GM12892 (cell line): ENCODE measurements at regions not wholly inside any gene's neighbourhood (a gene's known extent, or its start where the extent isn't known, plus 50 kb on each side); places are given as distances from the start of the nearest gene placed in this dataset.
"Not testable (repeated sequence)": the region's sequence is repeated elsewhere in the genome, so short reads cannot be mapped to it uniquely, and the experiment has no call there.

Experiments
- DNase-seq: peaks from one replicate; pipeline ENCODE4 v3.0.0; 2011; ENCODE audit not compliant: insufficient read length
- FAIRE-seq: peaks from 2 replicates; lab custom pipeline; 2011; peaks lifted over from hg19 to GRCh38; lab: Jason Lieb, UNC
- POLR2A ChIP-seq: IDR thresholded peaks from 2 replicates; pipeline ENCODE4 v1.6.1; 2011; ENCODE audit warnings: low read depth, low read length, control low read depth
- POLR2AphosphoS5 ChIP-seq: IDR thresholded peaks from 2 replicates; pipeline ENCODE4 v1.6.1; 2011; ENCODE audit warnings: low read depth, low read length, control low read depth
- TAF1 ChIP-seq: IDR thresholded peaks from 2 replicates; pipeline ENCODE4 v1.6.1; 2011; ENCODE audit warnings: low read depth, mild to moderate bottlenecking, control low read depth, low read length, borderline replicate concordance

DNA sequence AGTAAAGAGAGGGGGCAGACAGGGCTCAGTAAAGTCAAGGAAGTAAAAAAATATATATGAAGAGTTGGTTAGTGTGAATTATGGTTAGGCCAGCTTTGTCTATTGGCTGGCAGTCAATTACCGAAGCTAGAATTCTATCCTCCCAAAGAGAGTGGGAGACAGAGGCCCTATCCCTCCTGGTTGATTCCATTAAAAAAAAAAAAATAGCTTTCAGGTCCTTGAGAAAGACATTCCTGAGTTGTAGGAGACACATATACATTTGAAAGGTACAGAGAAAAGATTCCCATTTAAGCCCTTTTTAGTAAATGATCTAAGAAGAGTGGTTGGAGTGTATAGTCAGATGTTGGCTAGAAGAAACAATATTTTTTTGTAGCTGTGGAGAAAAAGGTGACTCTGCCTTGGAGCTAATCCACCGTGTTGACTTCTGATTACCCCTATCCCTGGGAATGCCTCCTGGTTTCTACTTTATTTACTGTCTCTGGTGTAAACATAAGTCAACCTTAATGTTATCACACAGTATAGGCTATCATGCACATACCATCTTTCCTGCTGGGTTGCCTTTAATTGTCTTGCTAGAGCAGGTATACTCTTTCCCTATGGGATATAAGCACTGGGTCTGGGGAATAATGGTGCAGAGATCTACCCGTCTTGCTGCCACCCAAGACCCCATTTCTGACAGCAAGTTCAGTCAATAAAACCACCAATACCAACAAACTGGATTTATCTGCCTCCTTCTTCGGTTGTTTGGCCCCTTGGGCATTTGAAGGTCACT, 859.9 kb upstream of the ATXN7L3B start:
- FAIRE-seq (no peak), DNase-seq (no peak)
- no peak for TF ChIP-seq POLR2AphosphoS5
- TF ChIP-seq POLR2A: no peak

- no peak for DNase-seq
- no peak for FAIRE-seq
- no peak for TF ChIP-seq TAF1
- TF ChIP-seq POLR2AphosphoS5: no peak
- no peak for TF ChIP-seq POLR2A
Measured at GRCh38 chr12:73678335-73678734, 859.3 kb upstream of the ATXN7L3B start.

DNA sequence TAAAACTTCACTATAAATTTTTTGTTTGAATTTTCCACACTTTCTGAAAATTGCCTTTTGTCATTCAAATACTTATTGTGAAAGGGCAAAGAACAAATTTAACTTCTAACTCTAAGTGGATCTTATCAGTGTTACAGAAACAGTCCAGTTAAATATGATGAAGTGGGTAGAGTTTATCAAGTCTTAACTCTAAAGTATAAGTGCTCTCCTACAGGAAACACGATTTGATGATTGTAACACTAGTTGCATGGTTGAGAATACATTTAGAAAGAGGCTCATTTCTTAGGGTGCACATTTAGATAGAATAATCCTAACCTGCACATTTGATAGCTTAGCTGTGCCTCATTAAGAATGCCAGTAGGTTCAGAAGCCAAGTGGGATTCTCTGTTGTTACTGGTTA, 838.3 kb upstream of the ATXN7L3B start:
- TF ChIP-seq POLR2AphosphoS5 (no peak), TAF1 (no peak), POLR2A (no peak)
- FAIRE-seq: no peak
- DNase-seq: no peak

DNA sequence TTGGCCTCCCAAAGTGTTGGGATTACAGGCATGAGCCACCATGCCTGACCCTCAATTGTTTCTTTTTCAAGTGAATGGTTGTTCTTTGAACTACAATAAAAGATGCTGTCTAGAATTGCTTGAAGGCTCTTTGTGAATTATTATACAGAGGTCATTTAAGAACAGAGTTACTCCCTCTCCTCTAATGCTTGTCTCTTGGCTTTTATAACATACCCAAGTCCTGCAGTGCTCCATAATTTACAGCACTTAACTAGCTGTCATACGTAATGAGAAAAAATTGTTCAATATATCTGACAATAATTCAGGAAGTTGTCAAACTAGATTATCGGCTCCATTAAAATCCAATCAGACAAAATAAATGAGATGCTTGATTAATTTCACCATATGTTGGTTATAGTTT, 823.0 kb upstream of the ATXN7L3B start:
- TF ChIP-seq POLR2AphosphoS5 (no peak), TAF1 (no peak), POLR2A (no peak)
- FAIRE-seq (no peak), DNase-seq (no peak)

- FAIRE-seq, DNase-seq: not testable (repeated sequence)
Measured at GRCh38 chr12:73716143-73716542, 821.5 kb upstream of the ATXN7L3B start.

- FAIRE-seq: no peak
- TF ChIP-seq POLR2AphosphoS5: no peak
- no peak for TF ChIP-seq TAF1
- no peak for TF ChIP-seq POLR2A
- DNase-seq: no peak
Measured at GRCh38 chr12:73719223-73719622, 818.4 kb upstream of the ATXN7L3B start.

- TF ChIP-seq POLR2A: no peak
- DNase-seq: no peak
- no peak for FAIRE-seq
Measured at GRCh38 chr12:73726881-73727280, 810.8 kb upstream of the ATXN7L3B start.

DNA sequence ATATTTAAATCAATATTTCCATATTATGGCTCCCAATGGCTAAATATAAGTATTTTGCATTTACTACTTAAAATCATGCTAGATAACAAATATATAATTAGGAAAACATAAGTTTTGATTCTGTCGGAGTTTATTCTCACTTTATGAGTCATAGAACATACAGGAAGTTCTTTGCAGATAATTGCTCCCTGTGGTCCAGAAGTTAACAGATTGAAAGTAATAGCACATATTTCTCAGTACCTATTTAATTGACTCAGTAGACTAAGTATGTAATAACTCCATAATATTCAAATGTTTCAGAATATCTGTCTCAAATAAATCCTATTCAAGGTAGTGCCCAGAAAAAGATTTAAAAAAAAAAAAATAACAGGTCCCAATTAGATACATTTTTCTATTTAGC, 806.0 kb upstream of the ATXN7L3B start:
- DNase-seq (no peak), FAIRE-seq (no peak)
- TF ChIP-seq POLR2AphosphoS5 (no peak), TAF1 (no peak), POLR2A (no peak)

DNA sequence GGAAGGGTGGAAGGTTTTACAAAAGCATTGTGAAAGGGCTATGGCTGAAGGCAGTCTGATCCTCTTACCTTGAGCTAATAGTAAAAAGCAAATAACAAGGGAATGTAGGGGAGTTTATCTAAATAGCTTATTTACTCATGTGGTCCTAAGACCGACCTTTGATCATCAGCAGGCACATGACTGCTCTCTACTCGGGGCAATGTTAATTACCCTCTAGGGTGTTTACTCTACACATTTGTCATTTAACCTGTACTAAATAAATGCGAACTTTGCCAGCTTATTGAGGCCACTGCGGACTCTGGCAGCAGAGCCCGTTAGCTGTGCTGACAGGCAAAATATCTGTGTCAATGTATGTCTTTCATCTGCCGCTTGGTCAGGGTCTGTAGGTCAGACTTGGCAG, 768.3 kb upstream of the ATXN7L3B start:
- no peak for DNase-seq
- TF ChIP-seq TAF1: no peak
- no peak for TF ChIP-seq POLR2AphosphoS5
- TF ChIP-seq POLR2A: no peak

GRCh38 chr12:73798523-73798922, 739.1 kb upstream of the ATXN7L3B start:
- DNase-seq (no peak), FAIRE-seq (no peak)
- TF ChIP-seq POLR2AphosphoS5 (no peak), TAF1 (no peak)

More for the DNA sequence above, 768.3 kb upstream of the ATXN7L3B start:
- FAIRE-seq: no peak

DNA sequence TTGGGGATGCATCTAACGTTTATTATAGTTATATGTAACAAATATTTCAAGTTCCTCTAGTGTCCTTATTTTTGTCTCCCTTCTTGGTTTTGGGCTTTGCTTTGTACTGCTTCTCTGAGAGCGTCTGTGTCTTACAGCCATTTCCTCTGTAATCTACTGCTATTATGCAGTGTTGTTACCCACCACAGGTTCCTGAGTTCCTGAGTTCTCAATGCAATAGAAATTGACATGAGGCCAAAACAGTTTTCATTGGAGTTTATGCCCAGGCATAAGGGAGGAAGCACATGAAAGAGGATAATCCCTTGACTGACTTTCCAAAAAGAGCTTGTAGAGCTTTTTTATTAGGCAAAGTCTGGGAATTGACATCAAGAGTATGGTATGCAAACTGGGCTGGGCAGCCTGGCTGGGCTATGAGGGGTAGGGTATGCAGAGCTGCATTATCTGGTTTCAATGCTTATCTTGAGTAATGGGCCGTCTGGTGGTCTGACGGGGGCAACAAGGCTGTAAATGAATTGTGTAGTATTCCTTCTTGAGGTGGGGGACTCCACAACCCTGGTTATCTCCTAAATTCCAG, 722.5 kb upstream of the ATXN7L3B start:
- DNase-seq (no peak), FAIRE-seq (no peak)
- TF ChIP-seq TAF1: no peak
- no peak for TF ChIP-seq POLR2A
- TF ChIP-seq POLR2AphosphoS5: no peak

- no peak for TF ChIP-seq TAF1
- no peak for TF ChIP-seq POLR2A
- no peak for TF ChIP-seq POLR2AphosphoS5
- DNase-seq (no peak), FAIRE-seq (no peak)
Measured at GRCh38 chr12:73817161-73817560, 720.5 kb upstream of the ATXN7L3B start.
